Sigmoid colon (tissue), 4 donors: ENCODE measurements at regions not wholly inside any gene's neighbourhood (a gene's known extent, or its start where the extent isn't known, plus 50 kb on each side); places are given as distances from the start of the nearest gene placed in this dataset.

Experiments used
- CTCF ChIP-seq, 4 experiments: fragments of 450-650 bp in 3 of 4; fragments of 200-600 bp in 1 of 4; IDR thresholded peaks; one replicate each; pipeline ENCODE4 v1.5.1; 2016 to 2019; ENCODE audit warnings: antibody characterized with exemption in 4 of 4, mild to moderate bottlenecking in 3 of 4, moderate library complexity in 2 of 4
- POLR2AphosphoS5 ChIP-seq, 4 donors: sonication (generic); formaldehyde crosslinking; IDR thresholded peaks; one replicate each; pipeline ENCODE4 v1.6.1; 2017; ENCODE audit warnings: antibody characterized with exemption in 4 of 4

GRCh38 chrX:8897259-8897658 is 96.1 kb upstream of the FAM9A start:
- no peak for TF ChIP-seq POLR2AphosphoS5 (IDR thresholded peaks at IDR 0.05)
- no peak for TF ChIP-seq CTCF (IDR thresholded peaks at IDR 0.05)
